HCT116 (cell line): ENCODE measurements at regions not wholly inside any gene's neighbourhood (a gene's known extent, or its start where the extent isn't known, plus 50 kb on each side); places are given as distances from the start of the nearest gene placed in this dataset.

Experiments
- ATAC-seq: fragments of 200-7000 bp; cut with Tn5 transposase; 2 replicates; pipeline ENCODE4 v1.9.1; 2020; ENCODE audit warnings: mild to moderate bottlenecking, moderate library complexity
- BruUV-seq: library from RNA; stranded (reverse); fragments of 400-500 nt; replicated peaks from 2 replicates; lab custom pipeline; 2021; lab: Mats Ljungman, UMichigan
- CTCF ChIA-PET: fragments of 300-600 bp; sonication (Branson Sonifier 250); formaldehyde crosslinking; loops from one replicate; lab custom pipeline; 2021; ENCODE audit warnings: antibody characterized with exemption; lab: Charles Lee
- POLR2A ChIA-PET: fragments of 300-600, 350-600 bp; sonication (Branson Sonifier 250); formaldehyde crosslinking; loops from one replicate; lab custom pipeline; 2021; ENCODE audit warnings: antibody characterized with exemption; lab: Charles Lee
- RAD21 ChIA-PET, 2 experiments: fragments of 300-600 bp; sonication (Branson Sonifier 250); formaldehyde crosslinking; loops; one replicate each; lab custom pipeline; 2023; ENCODE audit warnings: low total read pairs in 2 of 2; ENCODE audit not compliant: uncharacterized antibody in 2 of 2, unreplicated experiment in 2 of 2, low non-redundant PET in 1 of 2; lab: Charles Lee
- DNase-seq: peaks from one replicate; pipeline ENCODE4 v3.0.0-alpha.2; 2010; ENCODE audit warnings: low read depth, low spot score
- H2AFZ ChIP-seq: fragments of 200-600 bp; shearing (Covaris generic), sonication (generic); 2 replicates; pipeline ENCODE4 v1.6.1; 2017; ENCODE audit warnings: low read depth, mixed run types, mixed read lengths, antibody characterized with exemption, low read length; ENCODE audit not compliant: poor library complexity, severe bottlenecking
- H3K27ac ChIP-seq: 2 replicates; pipeline ENCODE4 v1.5.1; 2012; ENCODE audit warnings: low read depth, low read length
- H3K27me3 ChIP-seq: fragments of 200-600 bp; sonication (generic); 2 replicates; pipeline ENCODE4 v1.6.1; 2016; ENCODE audit warnings: mixed run types, low read length, mixed read lengths; ENCODE audit not compliant: insufficient read depth
- H3K36me3 ChIP-seq, 2 experiments: fragments of 200-500 bp in 1 of 2; fragments of 200-600 bp in 1 of 2; sonication (Bioruptor generic) in 1 of 2; sonication (generic) in 1 of 2; 2 replicates each; pipeline versions ENCODE4 v1.5.1 to v1.6.1; 2014 to 2016; ENCODE audit warnings: low read length in 2 of 2, inconsistent platforms in 1 of 2, mixed read lengths in 1 of 2, mixed run types in 1 of 2; ENCODE audit not compliant: insufficient read depth in 2 of 2, control insufficient read depth in 1 of 2
- H3K4me1 ChIP-seq, 2 experiments: fragments of 200-600 bp in 1 of 2; sonication (generic) in 1 of 2; 2 replicates each; pipeline versions ENCODE4 v1.5.1 to v1.6.1; 2012 to 2017; ENCODE audit warnings: low read length in 2 of 2, inconsistent platforms in 1 of 2, mild to moderate bottlenecking in 1 of 2, mixed read lengths in 1 of 2, mixed run types in 1 of 2, moderate library complexity in 1 of 2; ENCODE audit not compliant: insufficient read depth in 2 of 2, control insufficient read depth in 1 of 2
- H3K4me2 ChIP-seq: fragments of 200-600 bp; sonication (generic); 2 replicates; pipeline ENCODE4 v1.6.1; 2017; ENCODE audit warnings: mixed run types, low read length, mixed read lengths
- H3K4me3 ChIP-seq, 2 experiments: fragments of 200-600 bp in 1 of 2; sonication (generic) in 1 of 2; replicated peaks in 1 of 2; 2 replicates each; pipeline ENCODE4 v1.5.1; 2011 to 2016; ENCODE audit warnings: low read length in 2 of 2, control low read depth in 1 of 2, low read depth in 1 of 2, mild to moderate bottlenecking in 1 of 2, mixed read lengths in 1 of 2, mixed run types in 1 of 2
- H3K79me2 ChIP-seq: fragments of 200-600 bp; sonication (generic); 2 replicates; pipeline ENCODE4 v1.6.1; 2017; ENCODE audit warnings: mild to moderate bottlenecking, mixed run types, low read length, moderate library complexity, mixed read lengths; ENCODE audit not compliant: insufficient read depth
- H3K9ac ChIP-seq: fragments of 200-600 bp; sonication (generic); 2 replicates; pipeline ENCODE4 v1.6.1; 2016; ENCODE audit warnings: low read length, mixed read lengths
- H3K9me2 ChIP-seq: fragments of 200-600 bp; sonication (generic), shearing (Covaris generic); 2 replicates; pipeline ENCODE4 v1.6.1; 2017; ENCODE audit warnings: mixed run types, mild to moderate bottlenecking, moderate library complexity; ENCODE audit not compliant: insufficient read depth
- H3K9me3 ChIP-seq, 2 experiments: fragments of 200-500 bp in 1 of 2; fragments of 200-600 bp in 1 of 2; sonication (Bioruptor generic) in 1 of 2; sonication (generic) in 1 of 2; 2 replicates each; pipeline ENCODE4 v1.6.1; 2014 to 2017; ENCODE audit warnings: low read length in 2 of 2, mixed read lengths in 2 of 2, inconsistent platforms in 1 of 2, low read depth in 1 of 2, mild to moderate bottlenecking in 1 of 2, mixed run types in 1 of 2, moderate library complexity in 1 of 2; ENCODE audit not compliant: control insufficient read depth in 1 of 2, insufficient read depth in 1 of 2
- H4K20me1 ChIP-seq: fragments of 200-600 bp; sonication (generic), shearing (Covaris generic); 2 replicates; pipeline ENCODE4 v1.6.1; 2017; ENCODE audit warnings: mixed run types, mild to moderate bottlenecking, moderate library complexity; ENCODE audit not compliant: insufficient read depth
- CBX3 ChIP-seq: IDR thresholded peaks from 2 replicates; pipeline ENCODE4 v1.6.1; 2012; ENCODE audit warnings: low read depth
- EGR1 ChIP-seq: IDR thresholded peaks from 2 replicates; pipeline ENCODE4 v1.6.1; 2012; ENCODE audit warnings: low read depth
- MAX ChIP-seq: IDR thresholded peaks from 2 replicates; pipeline ENCODE4 v1.6.1; 2012
- REST ChIP-seq: IDR thresholded peaks from 2 replicates; pipeline ENCODE4 v1.6.1; 2012; ENCODE audit warnings: low read depth
- SIN3A ChIP-seq: IDR thresholded peaks from 2 replicates; pipeline ENCODE4 v1.6.1; 2012; ENCODE audit warnings: low read depth
- SP1 ChIP-seq: IDR thresholded peaks from 2 replicates; pipeline ENCODE4 v1.6.1; 2012; ENCODE audit warnings: low read depth
- SRF ChIP-seq: IDR thresholded peaks from 2 replicates; pipeline ENCODE4 v1.6.1; 2012; ENCODE audit warnings: low read depth
- TCF7L2 ChIP-seq: IDR thresholded peaks from 2 replicates; pipeline ENCODE4 v1.7.0; 2011; ENCODE audit warnings: borderline replicate concordance, inconsistent platforms; ENCODE audit not compliant: insufficient read depth, insufficient read length; ENCODE audit errors: extremely low read depth
- YY1 ChIP-seq: IDR thresholded peaks from 2 replicates; pipeline ENCODE4 v1.6.1; 2011; ENCODE audit warnings: low read length, low read depth, moderate library complexity, mild to moderate bottlenecking; ENCODE audit not compliant: insufficient replicate concordance; ENCODE audit errors: extremely low read depth
- ZNF274 ChIP-seq: fragments of 200-500 bp; sonication (Bioruptor generic); IDR thresholded peaks from 2 replicates; pipeline ENCODE4 v1.6.1; 2014; ENCODE audit warnings: mild to moderate bottlenecking, low read depth, low read length, inconsistent platforms
- intact Hi-C: fragments of 100-400 bp; cut with micrococcal nuclease; formaldehyde crosslinking; loops from 2 replicates; pipeline ENCODE4 v1.10.0; 2022

GRCh38 chr4:128480945-128481344 is 193.3 kb upstream of the PGRMC2 start:
- Histone ChIP-seq H3K27me3 (no peaks in the 10 kb centered on the region), H3K27ac (no peak overlapping the region), H3K36me3 (no peaks in the 10 kb centered on the region), H3K9me3 (no peaks in the 10 kb centered on the region), H2AFZ (no peak overlapping the region), H3K4me3 (no peak overlapping the region), H3K79me2 (no peaks in the 10 kb centered on the region), H3K4me2 (no peak overlapping the region), H3K9ac (no peak overlapping the region), H4K20me1 (no peaks in the 10 kb centered on the region), H3K9me2 (no peaks in the 10 kb centered on the region), H3K4me1 (no peaks in the 10 kb centered on the region)
- no TSS peak for BruUV-seq
- no peak for DNase-seq
- ChIA-PET RAD21 (no interaction called here), CTCF (no interaction called here), POLR2A (no interaction called here)
- intact Hi-C loops, result no loop called here
- TF ChIP-seq REST (no peak), EGR1 (no peak), TCF7L2 (no peak), SP1 (no peak), MAX (no peak), SRF (no peak), ZNF274 (no peak), SIN3A (no peak), YY1 (no peak), CBX3 (no peak)
- ATAC-seq, result no peak
